BLaER1 treated with 17β-estradiol and CSF1 and Interleukin-3, amounts not matched to agents 10 nM and 100 nM (cell line): ENCODE measurements at regions not wholly inside any gene's neighbourhood (a gene's known extent, or its start where the extent isn't known, plus 50 kb on each side); places are given as distances from the start of the nearest gene placed in this dataset.
"Not testable (repeated sequence)": the region's sequence is repeated elsewhere in the genome, so short reads cannot be mapped to it uniquely, and the experiment has no call there.

Experiments
- H3K27ac ChIP-seq, 11 experiments: shearing (Covaris generic); formaldehyde crosslinking; 2 replicates each; pipeline ENCODE4 v1.8.1; 2022
- H3K27me3 ChIP-seq, 11 experiments: shearing (Covaris generic); formaldehyde crosslinking; 2 replicates each; pipeline ENCODE4 v1.8.1; 2022
- H3K36me3 ChIP-seq, 11 experiments: shearing (Covaris generic); formaldehyde crosslinking; 2 replicates each; pipeline ENCODE4 v1.8.1; 2022
- H3K4me1 ChIP-seq, 10 experiments: shearing (Covaris generic); formaldehyde crosslinking; 2 replicates each; pipeline ENCODE4 v1.8.1; 2022
- H3K4me2 ChIP-seq, 11 experiments: shearing (Covaris generic); formaldehyde crosslinking; 2 replicates each; pipeline ENCODE4 v1.8.1; 2022
- H3K4me3 ChIP-seq, 10 experiments: shearing (Covaris generic); formaldehyde crosslinking; 2 replicates each; pipeline ENCODE4 v1.8.1; 2022
- H3K9ac ChIP-seq, 11 experiments: shearing (Covaris generic); formaldehyde crosslinking; 2 replicates each; pipeline ENCODE4 v1.8.1; 2022
- H3K9me3 ChIP-seq, 11 experiments: shearing (Covaris generic); formaldehyde crosslinking; replicated peaks in 1 of 11; 2 replicates each; pipeline ENCODE4 v1.8.1; 2022
- H4K20me1 ChIP-seq, 11 experiments: shearing (Covaris generic); formaldehyde crosslinking; 2 replicates each; pipeline ENCODE4 v1.8.1; 2022
- Cebpa-rat ChIP-seq, 11 experiments: shearing (Covaris generic); IDR thresholded peaks; 2 replicates each; pipeline ENCODE4 v1.8.1; 2022

DNA sequence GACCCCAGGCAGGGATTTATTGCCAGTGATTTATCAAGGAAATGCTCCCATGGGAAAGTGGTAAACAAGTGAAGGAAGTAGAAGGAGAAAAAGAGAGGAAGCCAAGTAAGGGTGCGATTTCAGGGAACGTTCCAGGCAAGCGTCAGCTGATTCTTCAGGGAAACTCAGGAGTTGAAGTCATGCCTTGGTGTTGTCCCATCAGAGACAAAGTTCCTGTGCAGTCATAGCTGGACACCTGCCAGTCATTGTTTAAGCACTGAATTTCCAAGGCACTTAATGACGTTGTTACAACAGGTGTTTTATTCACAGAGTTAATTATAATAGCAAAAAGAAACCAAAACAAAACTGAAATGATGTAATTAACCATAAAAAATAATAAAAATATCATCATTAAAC is 381.8 kb upstream of the CRIM1 start:
- Histone ChIP-seq H3K27me3 (no peaks in the 10 kb centered on the region), H3K4me1 (0 out of 20 replicates have a peak, but pooled peaks cover 0 to 3% (median 0%) of the 10 kb centered on the region in 10 experiments), H4K20me1 (no peaks in the 10 kb centered on the region), H3K36me3 (no peaks in the 10 kb centered on the region), H3K27ac (no peak overlapping the region), H3K4me3 (no peak overlapping the region), H3K4me2 (no peak overlapping the region), H3K9me3 (no peaks in the 10 kb centered on the region), H3K9ac (no peak overlapping the region)
- no peak for TF ChIP-seq Cebpa-rat (IDR thresholded peaks at IDR 0.05)

DNA sequence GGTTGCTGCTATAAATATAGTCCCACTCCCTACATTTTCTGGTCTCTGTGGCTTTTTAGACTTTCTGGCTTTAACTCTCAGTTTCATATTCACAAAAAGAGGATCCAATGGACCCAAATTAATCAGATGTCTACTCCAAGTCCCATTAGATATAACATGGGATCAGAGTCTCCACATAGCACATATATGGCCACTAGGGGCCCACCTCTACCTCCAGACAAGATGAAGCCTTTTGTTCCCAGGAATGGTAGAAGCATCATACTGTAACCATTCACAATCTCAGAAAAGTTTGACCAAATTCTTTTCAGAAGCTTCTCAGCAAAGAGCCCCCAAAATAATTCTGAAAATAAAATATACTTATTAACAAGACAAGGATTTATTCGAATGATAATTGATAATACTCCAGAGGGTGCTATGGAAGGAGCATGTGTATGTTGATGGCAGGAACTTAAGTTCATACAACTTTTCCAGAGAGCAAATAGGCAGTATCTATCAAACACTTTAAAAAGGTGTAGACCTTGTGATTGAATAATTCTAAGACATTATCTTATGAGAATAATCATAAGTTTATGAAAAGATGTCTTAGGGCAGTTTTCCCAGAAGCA is 382.3 kb upstream of the CRIM1 start:
- Histone ChIP-seq H3K4me3 (no peak overlapping the region), H3K36me3 (no peaks in the 10 kb centered on the region)

DNA sequence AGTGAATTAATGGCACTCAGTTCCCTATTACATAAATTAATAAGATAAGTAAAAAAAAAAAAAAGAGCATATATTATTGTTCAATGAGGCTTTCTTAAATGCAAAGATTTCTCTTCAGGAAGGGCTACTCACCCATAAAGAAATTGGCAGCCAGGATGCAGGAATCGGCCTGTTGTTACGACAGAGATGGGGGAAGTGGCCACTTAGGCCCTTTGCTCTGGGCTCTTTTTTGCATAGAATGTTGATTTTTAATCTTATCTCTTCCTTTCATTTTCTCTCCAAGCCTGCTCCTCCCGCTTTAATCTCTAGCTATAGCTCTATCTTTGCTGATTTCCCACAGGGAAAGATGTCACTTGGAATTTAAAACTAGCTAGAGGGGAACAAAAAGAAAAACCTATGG is 391.8 kb upstream of the CRIM1 start:
- Histone ChIP-seq H3K4me1 (no peaks in the 10 kb centered on the region), H4K20me1 (no peaks in the 10 kb centered on the region), H3K4me2 (no peak overlapping the region), H3K36me3 (no peaks in the 10 kb centered on the region), H3K27me3 (no peaks in the 10 kb centered on the region), H3K27ac (no peak overlapping the region), H3K4me3 (no peak overlapping the region), H3K9me3 (peaks cover 0 to 12% (median 9%) of the 10 kb centered on the region in 11 experiments; a peak in 14 of 22 replicates), H3K9ac (no peak overlapping the region)
- TF ChIP-seq Cebpa-rat (IDR thresholded peaks at IDR 0.05) = no peak

More for the DNA sequence above, 382.3 kb upstream of the CRIM1 start:
- H3K27ac ChIP-seq = no peak overlapping the region
- H3K9me3 ChIP-seq = no peaks in the 10 kb centered on the region
- H3K27me3 ChIP-seq = no peaks in the 10 kb centered on the region
- H3K9ac ChIP-seq = no peak overlapping the region
- H4K20me1 ChIP-seq = no peaks in the 10 kb centered on the region
- 0 out of 20 replicates have a peak, but pooled peaks cover 0 to 3% (median 0%) of the 10 kb centered on the region in 10 experiments for H3K4me1 ChIP-seq
- no peak overlapping the region for H3K4me2 ChIP-seq
- TF ChIP-seq Cebpa-rat (IDR thresholded peaks at IDR 0.05) = no peak

DNA sequence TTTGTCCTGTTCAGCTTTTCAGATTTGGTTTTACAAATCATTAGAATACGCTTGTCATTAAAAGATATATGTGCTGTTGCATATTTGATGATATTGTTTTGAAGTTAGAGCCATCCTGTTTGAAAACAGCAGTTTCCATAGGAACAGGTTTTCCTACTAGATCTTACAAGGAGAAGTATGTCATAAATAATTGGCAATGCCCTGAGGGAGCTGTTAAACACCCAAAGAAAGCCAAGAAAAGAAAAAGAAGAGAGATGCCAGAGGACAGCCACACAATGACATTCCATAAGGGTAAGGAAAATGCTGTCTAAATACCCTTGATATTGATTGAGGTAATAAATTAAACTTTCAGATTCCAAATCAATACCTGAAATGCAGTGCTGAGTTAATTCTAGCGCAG is 392.2 kb upstream of the CRIM1 start:
- Histone ChIP-seq H3K27me3 (no peaks in the 10 kb centered on the region), H3K4me2 (no peak overlapping the region), H4K20me1 (no peaks in the 10 kb centered on the region), H3K9me3 (peaks cover 0 to 12% (median 9%) of the 10 kb centered on the region in 11 experiments; a peak in 14 of 22 replicates), H3K4me3 (no peak overlapping the region), H3K27ac (no peak overlapping the region), H3K9ac (no peak overlapping the region), H3K4me1 (no peaks in the 10 kb centered on the region), H3K36me3 (no peaks in the 10 kb centered on the region)
- TF ChIP-seq Cebpa-rat (IDR thresholded peaks at IDR 0.05) = no peak

DNA sequence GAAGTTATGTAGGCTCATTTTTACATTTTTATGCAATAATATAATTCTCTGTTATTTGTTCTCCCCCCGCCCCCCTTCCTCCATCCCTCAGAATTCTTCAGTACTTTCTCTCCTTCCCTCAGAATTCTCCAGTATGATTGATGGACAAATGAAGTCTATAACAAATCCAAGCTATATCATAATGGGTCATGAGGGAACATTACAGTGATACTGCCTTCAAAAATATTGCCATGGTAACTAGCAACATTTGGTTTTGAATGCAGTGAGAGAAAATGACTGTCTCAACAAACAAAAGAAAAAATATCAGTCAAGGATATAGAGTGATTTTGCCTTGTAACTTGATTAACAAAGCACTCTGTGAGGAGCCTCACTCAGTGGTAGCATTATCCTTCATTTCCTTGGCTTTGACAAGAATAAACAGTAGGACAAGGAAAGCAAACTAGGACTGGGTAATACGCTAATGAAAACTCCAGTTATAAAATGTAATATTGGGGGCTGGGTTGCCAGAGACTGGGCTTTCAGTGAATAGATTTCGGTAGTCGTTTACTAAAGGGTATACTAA is 392.9 kb upstream of the CRIM1 start:
- H4K20me1 ChIP-seq = no peaks in the 10 kb centered on the region
- no peaks in the 10 kb centered on the region for H3K4me1 ChIP-seq
- TF ChIP-seq Cebpa-rat (IDR thresholded peaks at IDR 0.05) = no peak
- H3K36me3 ChIP-seq = no peaks in the 10 kb centered on the region
- H3K9me3 ChIP-seq = peaks cover 0 to 12% (median 9%) of the 10 kb centered on the region in 11 experiments; a peak in 14 of 22 replicates
- H3K9ac ChIP-seq = no peak overlapping the region
- no peak overlapping the region for H3K4me3 ChIP-seq
- no peak overlapping the region for H3K4me2 ChIP-seq
- no peak overlapping the region for H3K27ac ChIP-seq
- H3K27me3 ChIP-seq = no peaks in the 10 kb centered on the region

DNA sequence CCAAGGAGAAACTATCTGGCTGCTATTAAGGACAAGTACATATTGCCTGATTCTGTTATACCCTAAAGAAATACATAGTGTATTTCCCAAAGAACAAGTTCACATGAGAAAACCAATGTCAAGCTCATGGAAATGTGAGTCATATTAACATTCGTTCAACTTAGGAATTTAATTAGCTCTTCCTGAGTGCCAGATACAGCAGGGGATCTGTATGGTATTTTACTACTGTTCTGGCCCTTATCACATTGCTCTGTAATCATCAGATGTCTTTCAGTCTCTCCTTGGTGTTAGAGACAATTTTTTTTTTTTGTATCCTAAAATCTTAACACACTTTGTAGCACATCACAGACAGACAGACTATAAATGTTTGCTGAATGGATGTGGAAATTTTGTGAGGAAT is 395.0 kb upstream of the CRIM1 start:
- Histone ChIP-seq H3K36me3 (no peaks in the 10 kb centered on the region), H4K20me1 (no peaks in the 10 kb centered on the region), H3K4me2 (no peak overlapping the region), H3K9ac (no peak overlapping the region), H3K27me3 (no peaks in the 10 kb centered on the region), H3K4me1 (no peaks in the 10 kb centered on the region), H3K27ac (no peak overlapping the region), H3K4me3 (no peak overlapping the region), H3K9me3 (peaks cover 0 to 12% (median 9%) of the 10 kb centered on the region in 11 experiments; a peak in 14 of 22 replicates)
- TF ChIP-seq Cebpa-rat (IDR thresholded peaks at IDR 0.05) = no peak

DNA sequence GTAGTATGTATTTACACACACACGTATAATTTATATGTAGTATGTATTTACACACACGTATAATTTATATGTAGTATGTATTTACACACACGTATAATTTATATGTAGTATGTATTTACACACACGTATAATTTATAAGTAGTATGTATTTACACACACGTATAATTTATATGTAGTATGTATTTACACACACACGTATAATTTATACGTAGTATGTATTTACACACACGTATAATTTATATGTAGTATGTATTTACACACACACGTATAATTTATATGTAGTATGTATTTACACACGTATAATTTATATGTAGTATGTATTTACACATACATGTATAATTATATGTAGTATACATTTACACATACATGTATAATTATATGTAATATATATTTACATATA is 398.5 kb upstream of the CRIM1 start:
- not testable (repeated sequence) for H3K4me2 ChIP-seq, H3K36me3 ChIP-seq, H3K27ac ChIP-seq, H3K27me3 ChIP-seq, H3K4me3 ChIP-seq, H4K20me1 ChIP-seq, H3K9ac ChIP-seq, H3K4me1 ChIP-seq
- peaks cover 0 to 12% (median 9%) of the 10 kb centered on the region in 11 experiments; a peak in 14 of 22 replicates for H3K9me3 ChIP-seq

DNA sequence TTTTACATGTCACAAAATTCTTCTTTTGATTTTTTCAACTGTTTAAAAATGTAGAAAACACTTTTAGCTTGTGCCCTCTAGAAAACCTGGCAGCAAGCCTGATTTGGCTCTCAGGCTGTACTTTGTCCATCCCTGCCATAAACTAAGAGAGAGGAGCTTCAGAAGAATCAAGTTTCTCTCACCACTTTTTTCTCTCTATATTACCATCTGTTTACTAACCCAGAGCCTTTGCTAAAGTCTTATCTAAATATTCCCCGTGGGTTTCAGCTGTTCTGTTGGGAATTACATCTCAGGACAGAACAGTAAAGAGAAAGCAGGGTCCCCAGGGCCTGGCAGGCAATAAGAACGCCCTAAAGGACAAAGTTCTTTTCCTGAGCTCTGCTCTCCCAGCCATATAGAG is 409.1 kb upstream of the CRIM1 start:
- H3K4me3 ChIP-seq = no peak overlapping the region
- no peaks in the 10 kb centered on the region for H4K20me1 ChIP-seq
- H3K9me3 ChIP-seq = no peaks in the 10 kb centered on the region
- H3K4me1 ChIP-seq = no peaks in the 10 kb centered on the region
- no peaks in the 10 kb centered on the region for H3K36me3 ChIP-seq
- H3K4me2 ChIP-seq = no peak overlapping the region
- H3K27me3 ChIP-seq = no peaks in the 10 kb centered on the region
- no peak for TF ChIP-seq Cebpa-rat (IDR thresholded peaks at IDR 0.05)
- no peak overlapping the region for H3K9ac ChIP-seq
- H3K27ac ChIP-seq = no peak overlapping the region

DNA sequence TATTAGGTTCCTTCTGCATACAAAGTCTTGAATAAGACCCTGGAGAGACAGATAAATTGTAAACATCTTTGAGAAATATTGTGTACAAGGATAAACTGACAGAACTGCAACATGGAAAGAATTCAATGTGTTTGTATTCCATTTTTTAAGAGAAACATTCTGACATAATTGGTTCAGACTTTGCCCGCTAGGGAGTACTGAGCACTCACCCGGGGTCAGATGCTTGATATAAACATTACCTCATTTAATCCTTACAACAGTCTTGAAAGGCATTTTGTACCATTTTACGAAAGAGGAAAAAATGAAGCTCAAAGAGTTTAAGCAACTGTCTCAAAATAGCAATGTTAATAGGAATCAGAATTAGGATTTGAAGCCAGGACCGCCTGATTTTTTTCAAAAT is 416.7 kb upstream of the CRIM1 start:
- H3K4me2 ChIP-seq = no peak overlapping the region

DNA sequence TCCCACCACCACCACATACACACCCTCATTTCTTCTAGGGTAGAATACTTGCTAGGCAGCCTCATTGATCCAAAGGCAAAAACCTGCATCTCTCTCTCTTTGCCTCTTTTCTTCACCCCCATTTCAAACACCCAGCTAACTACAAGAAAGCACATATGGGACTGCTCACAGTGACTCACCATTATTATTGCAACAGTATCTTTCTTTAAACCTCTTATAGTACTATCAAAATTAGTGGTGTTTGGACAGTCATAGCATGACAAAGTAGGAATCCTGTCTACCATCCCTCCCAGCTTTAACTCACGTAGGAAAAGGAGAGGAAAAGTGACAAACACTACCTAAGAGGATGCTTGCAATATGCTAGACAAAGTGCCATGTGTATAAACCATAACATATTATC is 422.5 kb upstream of the CRIM1 start:
- Histone ChIP-seq H3K9me3 (no peaks in the 10 kb centered on the region), H3K36me3 (no peaks in the 10 kb centered on the region), H3K9ac (no peak overlapping the region), H3K4me2 (no peak overlapping the region), H3K4me3 (no peak overlapping the region), H3K27me3 (no peaks in the 10 kb centered on the region), H3K4me1 (no peaks in the 10 kb centered on the region), H4K20me1 (no peaks in the 10 kb centered on the region; a peak in 1 of 22 replicates), H3K27ac (no peak overlapping the region)
- no peak for TF ChIP-seq Cebpa-rat (IDR thresholded peaks at IDR 0.05)

More for the DNA sequence above, 416.7 kb upstream of the CRIM1 start:
- H4K20me1 ChIP-seq = no peaks in the 10 kb centered on the region
- H3K9ac ChIP-seq = no peak overlapping the region
- no peaks in the 10 kb centered on the region for H3K4me1 ChIP-seq
- H3K36me3 ChIP-seq = no peaks in the 10 kb centered on the region
- H3K27me3 ChIP-seq = no peaks in the 10 kb centered on the region
- no peak overlapping the region for H3K27ac ChIP-seq
- H3K4me3 ChIP-seq = no peak overlapping the region
- H3K9me3 ChIP-seq = no peaks in the 10 kb centered on the region
- no peak for TF ChIP-seq Cebpa-rat (IDR thresholded peaks at IDR 0.05)
